ENCODE measurements at regions not wholly inside any gene's neighbourhood (a gene's known extent, or its start where the extent isn't known, plus 50 kb on each side); places are given as distances from the start of the nearest gene placed in this dataset.

DNA sequence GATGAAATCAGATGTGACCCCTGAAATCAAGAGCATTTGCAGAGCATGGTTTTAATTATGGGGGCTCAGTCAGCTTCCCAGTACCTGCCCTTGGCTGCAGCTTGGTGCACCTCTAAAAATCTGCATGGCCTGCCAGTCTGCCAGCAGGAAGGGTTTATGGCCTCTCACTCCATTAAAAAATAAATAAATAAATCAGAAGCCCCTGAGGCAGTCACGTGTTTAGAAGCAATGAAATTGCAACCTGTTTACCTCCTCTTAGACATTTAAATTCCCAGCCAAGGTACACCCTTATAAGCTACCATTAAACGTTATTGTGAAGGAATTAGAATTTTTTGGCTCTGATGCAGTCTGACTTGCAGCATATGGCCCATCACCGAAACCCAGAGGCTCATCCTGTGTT lies 114.0 kb upstream of the LDB2 start:
- TF ChIP-seq, protein P1, sequence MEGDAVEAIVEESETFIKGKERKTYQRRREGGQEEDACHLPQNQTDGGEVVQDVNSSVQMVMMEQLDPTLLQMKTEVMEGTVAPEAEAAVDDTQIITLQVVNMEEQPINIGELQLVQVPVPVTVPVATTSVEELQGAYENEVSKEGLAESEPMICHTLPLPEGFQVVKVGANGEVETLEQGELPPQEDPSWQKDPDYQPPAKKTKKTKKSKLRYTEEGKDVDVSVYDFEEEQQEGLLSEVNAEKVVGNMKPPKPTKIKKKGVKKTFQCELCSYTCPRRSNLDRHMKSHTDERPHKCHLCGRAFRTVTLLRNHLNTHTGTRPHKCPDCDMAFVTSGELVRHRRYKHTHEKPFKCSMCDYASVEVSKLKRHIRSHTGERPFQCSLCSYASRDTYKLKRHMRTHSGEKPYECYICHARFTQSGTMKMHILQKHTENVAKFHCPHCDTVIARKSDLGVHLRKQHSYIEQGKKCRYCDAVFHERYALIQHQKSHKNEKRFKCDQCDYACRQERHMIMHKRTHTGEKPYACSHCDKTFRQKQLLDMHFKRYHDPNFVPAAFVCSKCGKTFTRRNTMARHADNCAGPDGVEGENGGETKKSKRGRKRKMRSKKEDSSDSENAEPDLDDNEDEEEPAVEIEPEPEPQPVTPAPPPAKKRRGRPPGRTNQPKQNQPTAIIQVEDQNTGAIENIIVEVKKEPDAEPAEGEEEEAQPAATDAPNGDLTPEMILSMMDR (IDR thresholded peaks at IDR 0.05; ENCODE audit: low read depth, low read length), result no peak
- no peak for TF ChIP-seq POLR2A (IDR thresholded peaks at IDR 0.05; ENCODE audit: extremely low read depth, insufficient read length)
